Activated CD4-positive, alpha-beta T cell treated with anti-CD3 and anti-CD28 coated beads for 24 hours (primary cell): ENCODE measurements at regions not wholly inside any gene's neighbourhood (a gene's known extent, or its start where the extent isn't known, plus 50 kb on each side); places are given as distances from the start of the nearest gene placed in this dataset.

ENCODE experiments used
- DNase-seq, 2 donors: peaks; one replicate each; pipeline ENCODE4 v3.0.0-alpha.2; 2020; ENCODE audit warnings: low read depth in 2 of 2

DNA sequence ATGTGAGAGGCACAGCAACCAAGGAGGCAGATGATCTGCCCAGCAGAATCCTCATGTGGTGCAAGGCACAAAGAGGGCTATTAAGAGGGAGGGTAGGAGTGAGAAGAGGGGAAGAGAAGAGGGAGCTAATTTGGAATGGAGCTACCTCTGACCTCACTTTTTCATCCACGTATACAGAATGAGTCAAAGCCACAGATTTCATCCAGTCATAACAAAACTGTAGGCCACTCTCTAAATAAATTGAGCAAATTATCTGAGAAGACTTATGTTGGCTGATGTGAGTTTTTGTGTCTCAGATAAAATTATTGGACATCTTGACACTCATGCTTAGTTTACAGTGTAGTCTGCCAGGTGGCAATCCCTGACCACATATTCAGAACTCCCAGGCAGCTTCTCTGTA is 325.6 kb downstream of the TTLL7 start:
- DNase-seq = no peak

DNA sequence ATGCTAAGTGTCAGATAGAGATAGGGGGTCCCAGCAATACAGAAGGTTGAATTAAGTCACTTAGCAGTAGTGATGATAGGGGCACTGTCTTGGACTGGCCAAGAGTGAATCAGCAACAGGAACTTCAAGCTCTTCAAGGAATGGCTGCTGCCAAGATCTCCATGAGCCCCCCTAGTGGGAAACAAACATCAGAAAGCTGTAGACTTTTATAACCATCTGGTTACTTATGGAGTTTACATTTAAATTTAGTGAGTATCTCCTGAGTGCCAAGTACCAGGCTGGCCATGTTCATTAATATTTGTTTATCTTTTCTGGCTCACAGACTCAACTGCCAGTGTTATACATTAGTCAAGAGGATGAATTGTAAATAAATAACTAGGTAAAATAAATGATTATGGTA is 327.3 kb downstream of the TTLL7 start:
- DNase-seq = no peak

DNA sequence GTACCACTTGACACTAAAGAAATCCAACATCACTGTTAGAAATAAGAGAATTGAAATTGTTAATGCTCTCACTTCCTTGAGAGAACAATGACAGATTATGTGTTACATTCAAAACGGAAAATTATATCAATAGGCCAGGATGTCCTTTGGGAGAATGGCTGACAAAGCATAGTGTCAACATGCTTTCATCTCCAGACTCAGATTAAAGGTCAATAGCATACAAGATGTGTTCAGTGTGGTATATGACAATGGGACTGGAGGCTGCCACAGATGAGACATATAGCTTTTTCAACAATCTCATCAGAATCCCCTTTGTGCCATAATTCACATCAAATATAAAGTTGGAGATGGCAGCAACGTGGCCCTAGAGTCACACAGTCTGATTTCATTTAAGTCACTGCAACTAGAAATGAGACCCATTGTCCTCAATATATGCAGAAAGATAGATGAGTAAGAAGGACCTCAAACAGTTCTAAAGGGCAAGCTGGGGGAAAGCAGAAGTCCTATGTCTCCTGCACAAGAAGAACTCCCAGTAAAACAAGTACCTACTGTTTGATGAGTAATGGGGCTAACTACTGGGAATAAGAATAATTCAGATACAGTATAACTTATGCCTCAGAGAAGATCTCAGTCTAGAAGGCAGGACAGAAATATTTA is 327.9 kb downstream of the TTLL7 start:
- DNase-seq = no peak

DNA sequence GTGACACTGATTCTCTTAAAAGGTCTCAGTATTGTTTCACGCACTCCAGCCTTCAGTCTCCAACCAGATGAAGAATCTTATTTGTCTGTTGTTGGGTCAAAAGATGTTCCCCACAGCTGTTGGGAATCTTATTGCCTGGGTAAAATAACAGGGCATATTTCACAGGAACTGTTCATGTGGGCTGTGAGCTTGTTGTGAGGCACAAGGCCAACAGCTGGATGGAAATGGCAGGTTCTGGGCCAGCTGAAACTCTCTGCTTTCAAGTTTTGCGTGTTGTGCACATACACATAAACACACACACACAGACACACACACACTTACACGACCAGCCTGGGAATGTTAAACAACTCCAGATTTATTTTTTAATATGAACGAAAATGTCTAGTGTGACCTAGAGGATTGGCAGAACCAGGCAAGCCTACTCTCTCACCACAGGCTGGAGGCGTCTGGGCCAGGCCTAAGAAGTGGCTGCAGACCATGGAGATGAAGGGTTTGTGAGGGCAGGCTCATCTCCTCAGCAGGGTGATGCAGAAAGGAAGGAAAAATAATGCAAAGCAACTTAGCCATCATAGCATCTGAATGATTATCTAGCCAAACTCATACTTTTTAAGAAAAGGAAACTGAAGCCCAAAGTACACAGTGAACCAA is 357.0 kb downstream of the TTLL7 start:
- DNase-seq = no peak

DNA sequence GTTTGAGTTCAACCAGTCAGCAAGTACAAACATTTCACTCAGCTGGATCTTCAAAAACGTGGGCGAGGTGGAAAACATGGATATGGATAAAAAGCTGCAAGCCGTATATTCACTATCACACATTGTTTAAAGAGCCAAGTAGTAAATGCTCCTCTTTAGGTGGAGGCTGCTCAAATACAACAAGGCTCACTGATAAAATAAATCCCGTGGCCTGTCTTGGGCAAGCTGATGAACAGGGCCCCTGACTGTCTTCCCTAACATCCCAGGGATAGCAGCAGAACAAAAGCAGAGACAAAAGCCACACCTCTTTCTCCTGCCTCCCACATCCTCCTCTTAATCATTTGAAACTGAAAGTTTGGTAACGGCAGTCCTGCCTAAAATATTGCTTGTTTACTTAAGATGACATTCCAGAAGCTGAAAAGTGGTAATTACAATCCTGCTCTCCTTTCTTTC is 357.7 kb downstream of the TTLL7 start:
- DNase-seq = no peak

DNA sequence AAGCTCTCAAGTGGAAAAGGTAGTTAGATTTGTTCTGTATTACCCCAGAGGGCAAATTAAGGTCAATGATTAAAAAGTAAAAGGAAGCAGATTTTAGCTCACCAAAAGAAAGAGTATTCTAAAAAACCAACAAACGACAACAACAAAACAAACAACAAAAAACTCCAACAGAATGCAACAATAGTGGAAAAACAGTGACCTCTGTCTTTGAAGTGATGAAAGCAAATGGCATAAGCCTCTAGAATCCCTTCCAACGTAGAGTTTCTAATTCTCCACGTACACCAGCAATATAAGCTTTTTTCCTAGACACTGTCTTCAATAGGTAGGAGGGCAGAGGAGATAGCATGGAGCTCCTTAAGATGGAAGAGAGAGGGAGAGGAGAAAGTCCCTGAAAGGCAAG is 359.1 kb downstream of the TTLL7 start:
- DNase-seq = no peak

DNA sequence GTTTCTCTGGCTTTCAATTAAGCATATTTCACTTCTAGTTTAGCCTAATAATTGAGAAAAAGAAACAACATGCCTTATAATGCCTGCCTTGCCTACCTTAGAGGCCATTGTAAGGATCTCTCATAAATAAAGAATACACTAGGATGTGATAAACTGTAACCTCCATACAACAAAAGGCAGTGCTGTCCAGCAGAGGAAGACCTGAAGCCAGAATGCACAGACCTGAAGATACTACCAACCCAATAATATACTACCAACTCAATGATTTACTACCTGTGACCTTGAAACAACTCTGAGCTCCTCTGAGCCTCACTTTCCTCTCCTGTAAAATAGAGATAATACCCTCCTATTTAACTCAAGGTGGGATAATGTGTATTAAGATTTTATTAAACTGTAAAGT is 361.3 kb downstream of the TTLL7 start:
- no peak for DNase-seq

DNA sequence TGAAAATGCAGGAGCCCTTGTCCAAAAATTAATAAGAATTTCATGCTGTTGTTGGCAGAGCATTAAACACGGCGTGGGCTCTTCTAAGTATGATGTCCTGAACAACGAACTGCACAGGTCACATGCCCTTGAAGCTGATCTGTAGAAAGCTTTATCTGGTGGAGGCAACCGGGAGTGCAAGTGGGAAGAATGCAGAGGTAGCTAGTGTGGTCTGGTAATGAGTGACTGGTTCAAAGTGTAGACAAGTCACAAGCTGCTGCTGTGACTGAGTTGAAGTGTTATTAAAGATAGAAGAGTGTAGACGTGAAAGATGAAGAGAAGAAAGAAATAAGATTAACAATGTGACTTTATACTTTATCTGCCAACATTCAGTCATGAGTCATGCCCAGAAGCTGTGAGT is 361.9 kb downstream of the TTLL7 start:
- no peak for DNase-seq

DNA sequence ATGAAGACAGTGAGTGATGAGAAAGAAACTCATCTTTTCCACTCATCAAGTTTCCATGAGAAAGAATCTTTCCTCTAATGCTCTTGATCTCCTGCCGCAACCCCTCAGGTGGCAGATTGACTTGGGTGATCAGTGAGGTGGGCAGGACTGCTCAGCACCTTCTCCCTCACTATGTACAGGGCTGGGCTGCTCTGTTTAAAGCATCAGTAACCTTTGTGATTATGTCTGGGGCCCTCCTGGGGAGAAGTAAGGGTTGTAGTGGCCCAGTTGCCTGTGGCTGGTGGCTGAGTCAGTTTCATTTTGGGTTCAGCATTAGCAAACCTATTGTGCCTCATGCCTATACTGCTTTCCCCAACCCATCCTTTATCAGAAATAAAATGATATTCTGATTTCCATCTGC is 366.0 kb downstream of the TTLL7 start:
- DNase-seq = peak in 1 of 2 donors; percentile 2

DNA sequence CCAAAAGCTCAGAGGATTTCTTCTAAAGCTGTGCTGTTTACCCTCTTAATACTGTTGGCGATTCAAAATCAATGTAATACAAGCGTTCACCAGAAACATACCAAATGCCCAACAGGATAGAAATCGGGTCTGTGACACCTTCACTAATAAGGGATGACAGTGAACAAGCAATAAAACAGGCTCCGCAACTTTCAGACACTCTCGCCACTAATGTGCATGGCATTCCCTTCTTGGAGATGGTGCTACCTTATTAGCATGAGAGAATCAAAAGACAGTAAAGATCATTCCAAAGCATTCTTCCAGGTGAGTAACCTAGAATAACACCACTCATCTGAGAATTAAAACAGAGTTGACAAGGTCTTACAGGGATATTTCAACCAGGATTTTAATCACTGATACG is 367.1 kb downstream of the TTLL7 start:
- no peak for DNase-seq

DNA sequence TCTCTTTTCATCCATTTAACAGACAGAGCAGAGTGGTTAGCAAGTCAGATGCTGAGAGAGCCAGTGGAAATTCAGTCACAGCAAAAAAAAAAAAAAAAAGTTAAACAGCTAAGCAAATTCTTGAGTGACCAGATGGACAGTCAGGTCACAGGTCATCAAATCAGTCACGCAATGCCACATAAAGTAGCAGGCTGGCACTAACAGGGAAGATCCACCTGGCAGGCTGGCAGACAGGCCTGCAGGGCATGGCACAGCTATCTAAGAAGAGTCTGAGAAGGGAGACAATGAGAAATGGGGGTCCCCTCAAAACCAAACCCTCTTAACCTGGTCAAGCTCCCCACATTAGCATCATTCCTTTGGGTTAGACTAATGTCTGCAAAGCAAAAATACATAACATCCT is 371.9 kb downstream of the TTLL7 start:
- DNase-seq = no peak

DNA sequence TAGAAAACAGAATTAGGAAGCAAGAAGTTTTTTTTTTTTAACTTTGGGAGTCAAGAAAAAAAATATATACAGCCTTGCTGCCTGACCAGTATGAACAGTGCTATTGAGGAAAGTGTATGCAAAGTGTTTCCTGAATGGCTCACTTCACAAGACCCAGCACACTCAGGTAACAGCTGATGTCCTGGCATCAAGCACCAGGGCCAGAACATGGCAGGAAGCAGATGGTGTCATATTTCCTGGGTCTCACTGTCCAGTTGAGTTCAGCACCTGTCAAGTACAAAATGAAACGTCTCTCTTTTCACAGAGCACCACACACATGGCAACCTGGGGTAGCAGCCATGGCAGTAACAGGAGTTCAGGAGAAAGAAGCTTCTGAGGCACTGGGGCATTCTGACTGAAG is 372.3 kb downstream of the TTLL7 start:
- no peak for DNase-seq

DNA sequence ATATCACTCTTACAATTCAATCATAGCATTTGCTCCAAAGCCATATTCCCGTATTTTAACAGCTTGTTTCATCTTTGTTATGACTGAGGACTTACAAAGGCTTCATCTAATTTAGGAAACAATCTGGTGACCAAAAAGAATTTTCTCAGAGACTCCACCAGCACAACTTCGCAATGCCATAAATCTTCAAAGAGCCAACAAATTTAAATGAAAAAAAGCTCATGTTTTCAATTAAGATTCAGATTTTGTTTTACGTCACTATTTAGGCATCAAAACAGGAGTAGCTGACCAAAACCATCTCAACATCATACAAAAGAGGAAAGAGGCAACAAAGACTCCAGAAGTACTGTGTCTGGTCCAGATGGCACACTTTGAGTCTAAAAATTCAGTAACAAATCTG is 373.3 kb downstream of the TTLL7 start:
- DNase-seq = no peak

DNA sequence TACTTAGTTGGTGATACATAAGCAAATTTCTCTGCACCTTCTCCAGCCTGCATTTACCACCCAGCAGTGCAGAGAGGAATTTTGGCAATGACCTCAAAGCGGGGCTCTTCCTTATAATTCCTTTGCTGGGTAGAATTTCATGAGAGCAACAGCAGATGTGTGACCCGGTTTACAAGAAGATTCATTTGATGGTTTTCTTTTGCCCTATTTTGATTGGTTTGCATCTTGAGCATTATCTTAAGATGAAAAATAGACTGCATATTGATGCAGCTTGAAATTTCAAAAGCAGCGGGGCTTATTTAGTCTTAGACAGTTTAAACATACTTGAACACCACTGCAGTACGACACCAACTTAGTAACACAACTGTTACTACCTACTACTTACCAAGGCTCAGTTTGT is 378.9 kb downstream of the TTLL7 start:
- DNase-seq = no peak

DNA sequence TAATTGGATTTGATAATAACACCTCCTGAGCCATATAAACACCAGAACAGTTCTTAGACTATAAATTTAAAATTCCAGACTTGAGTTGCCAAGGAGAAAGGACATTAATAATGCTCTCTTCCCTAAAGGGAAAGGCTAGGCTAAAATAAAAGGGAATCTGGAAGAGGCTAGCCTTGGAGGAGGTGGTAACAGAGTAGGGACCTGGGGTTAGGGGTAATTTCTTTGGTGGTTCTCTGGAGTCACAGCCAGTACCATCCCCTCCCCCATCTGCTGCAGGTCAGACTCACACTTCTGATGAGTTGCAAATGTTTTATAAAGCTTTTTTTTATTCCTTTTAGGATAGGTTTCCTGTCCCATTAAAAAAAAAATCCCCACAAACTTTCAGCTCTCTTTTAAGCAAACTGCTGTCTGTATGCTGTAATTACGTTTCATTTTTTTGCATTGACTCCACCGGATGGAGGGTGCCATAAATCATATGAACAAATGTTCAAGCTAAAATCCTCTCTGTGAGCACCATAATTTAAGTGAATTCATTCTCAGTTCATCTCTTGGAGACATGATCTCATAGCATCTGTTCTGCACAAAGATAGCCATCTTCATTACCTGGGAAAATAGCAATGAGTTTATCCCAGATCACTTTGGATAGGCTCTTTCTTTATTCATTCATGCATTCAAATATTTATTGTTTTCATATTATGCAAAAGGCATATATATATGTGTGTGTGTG is 379.6 kb downstream of the TTLL7 start:
- no peak for DNase-seq

DNA sequence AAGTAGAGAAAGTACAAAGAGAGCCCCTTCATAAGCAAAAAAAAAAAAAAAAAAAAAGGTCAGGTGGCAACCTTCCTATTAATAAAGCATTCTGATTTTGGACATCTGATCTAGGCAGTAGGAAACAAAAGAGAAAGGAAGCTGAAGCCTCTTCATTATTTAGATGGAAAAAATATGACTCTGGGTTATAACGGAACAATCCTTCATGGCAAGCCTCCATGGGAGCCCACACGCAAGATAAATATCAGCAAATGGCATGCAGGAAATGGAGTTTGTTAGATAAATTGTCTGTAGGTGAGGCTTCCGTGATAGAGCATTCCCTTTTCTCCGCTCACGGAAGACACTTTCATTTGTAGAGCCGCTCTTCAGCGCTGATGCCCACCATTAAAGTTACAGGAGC is 381.0 kb downstream of the TTLL7 start:
- DNase-seq = no peak

DNA sequence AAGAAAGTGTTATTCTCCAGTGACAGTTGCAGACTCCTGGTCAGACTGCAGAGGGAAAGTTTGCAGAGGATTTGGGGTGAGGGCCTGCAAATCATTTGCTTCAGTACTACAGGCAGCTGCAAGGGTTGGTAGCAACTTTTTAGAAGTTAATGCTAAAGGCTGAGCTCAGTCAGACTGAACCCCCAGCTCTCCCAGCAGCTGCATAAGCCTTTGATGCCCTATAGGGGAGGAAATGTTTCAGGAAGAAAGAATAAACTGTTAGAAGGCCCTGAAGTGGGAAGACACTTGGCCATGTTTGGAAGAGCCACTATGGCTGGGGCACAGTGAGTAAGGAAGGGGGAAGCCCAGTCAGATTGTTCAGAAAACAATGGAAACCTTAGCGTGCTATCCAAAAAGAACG is 383.6 kb downstream of the TTLL7 start:
- DNase-seq = no peak

DNA sequence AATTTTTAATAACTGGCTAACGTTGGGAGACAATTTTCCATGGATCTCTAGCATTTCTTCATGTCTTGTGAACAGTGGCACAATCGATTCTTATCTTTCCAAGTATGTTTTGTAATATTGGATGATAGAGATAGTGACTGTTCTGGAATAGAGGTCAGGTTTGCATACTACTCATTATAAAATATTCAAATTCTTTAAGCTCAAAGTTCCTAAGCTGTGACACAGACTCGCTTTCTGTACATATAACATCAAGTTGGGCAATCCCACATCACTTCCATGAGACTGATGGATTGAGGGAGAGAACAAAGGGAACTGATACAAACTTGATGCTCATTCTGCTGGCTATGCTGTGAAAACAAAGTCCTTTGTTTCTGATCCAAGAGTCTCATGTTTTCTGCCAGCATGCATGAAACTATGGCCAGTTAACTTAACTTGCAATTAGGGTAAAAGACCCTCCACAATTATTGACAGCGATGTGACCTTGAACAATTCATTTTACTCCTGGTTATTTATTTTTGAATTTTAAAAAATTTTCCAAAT is 392.4 kb downstream of the TTLL7 start:
- DNase-seq = no peak

DNA sequence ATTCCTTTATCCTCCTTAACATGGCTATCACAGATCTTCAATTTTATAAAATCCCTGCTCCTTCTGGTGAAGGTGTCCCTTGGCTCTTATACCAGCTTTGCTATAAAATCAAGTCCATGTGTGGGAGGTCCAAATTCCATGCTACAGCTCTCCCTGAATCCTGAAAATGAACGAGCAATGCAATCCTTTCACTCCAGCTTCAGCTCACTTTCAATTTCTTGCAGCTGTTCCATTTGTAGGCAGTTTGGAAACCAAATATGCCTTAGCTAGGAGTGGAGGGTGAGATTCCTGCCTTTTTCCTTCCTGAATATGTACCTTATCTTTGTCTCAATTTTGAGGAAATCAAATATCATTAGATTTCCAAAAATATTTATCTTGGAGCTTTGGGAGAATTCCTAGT is 402.6 kb downstream of the TTLL7 start:
- DNase-seq = no peak

DNA sequence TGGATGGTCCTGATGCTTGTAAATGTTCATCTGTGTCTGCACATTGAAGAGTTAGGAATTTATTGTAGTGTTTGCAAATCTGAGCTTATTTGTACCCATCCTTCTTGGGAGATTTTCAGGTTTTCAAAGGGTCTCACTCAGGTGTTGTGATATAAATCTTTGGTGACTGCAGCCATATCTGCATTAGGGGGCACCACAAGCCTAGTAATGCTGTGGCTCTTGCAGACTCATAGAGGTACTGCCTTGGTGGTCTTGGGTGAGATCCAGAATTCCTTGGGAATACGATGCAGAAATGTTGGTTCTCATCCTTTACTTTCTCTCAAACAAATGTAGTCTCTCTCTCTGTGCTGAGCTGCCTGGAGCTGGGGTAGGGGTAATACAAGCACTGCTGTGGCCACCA is 405.9 kb downstream of the TTLL7 start:
- DNase-seq = no peak

DNA sequence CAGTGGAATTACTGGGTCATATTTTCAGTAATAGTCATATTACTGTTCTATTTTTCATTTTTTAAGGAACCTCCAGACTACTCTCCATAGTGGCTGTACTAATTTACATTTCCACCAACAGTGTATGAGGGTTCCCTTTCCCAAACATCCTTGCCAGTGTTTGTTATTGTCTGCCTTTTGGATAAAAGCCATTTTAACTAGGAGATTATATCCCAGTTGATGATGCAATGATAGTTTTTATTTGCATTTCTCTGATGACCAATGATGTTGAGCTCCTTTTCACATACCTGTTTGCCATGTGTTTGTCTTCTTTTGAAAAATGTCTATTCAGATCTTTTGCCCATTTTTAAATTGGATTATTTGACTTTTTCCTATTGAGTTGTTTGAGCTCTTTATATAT is 410.8 kb downstream of the TTLL7 start:
- DNase-seq = no peak

DNA sequence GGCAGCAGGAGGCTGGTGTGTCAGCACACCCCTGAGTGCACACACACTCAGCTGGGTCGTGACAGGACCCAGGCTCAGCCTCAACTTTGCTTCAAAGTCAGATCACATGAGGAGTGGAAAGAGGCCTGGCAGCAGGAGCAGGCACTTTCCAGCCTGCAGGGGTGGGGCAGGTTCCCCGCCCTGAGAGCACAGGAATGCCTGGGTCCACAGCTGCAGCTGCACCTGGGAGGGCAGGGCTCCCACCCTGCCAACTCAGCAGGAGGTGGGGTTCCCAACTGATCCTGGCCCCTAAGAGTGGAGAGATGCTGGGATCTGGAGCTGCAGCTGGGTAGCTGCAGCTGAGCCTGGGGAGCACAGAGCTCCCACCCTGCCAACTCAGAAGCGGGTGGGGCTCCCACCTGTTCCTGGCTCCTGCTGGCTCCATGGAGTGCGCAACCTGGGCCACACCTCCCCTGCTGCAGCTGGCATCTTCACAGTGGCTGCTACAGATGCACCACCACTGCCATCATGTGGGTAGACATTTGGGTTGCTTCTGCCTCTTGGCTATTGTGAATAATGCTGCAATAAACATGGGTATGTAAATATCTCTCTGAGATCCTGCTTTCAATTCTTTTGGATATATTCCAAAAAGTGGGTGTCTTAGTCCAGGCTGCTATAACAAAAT is 415.4 kb downstream of the TTLL7 start:
- no peak for DNase-seq
